ENCODE measurements at regions not wholly inside any gene's neighbourhood (a gene's known extent, or its start where the extent isn't known, plus 50 kb on each side); places are given as distances from the start of the nearest gene placed in this dataset.

DNA sequence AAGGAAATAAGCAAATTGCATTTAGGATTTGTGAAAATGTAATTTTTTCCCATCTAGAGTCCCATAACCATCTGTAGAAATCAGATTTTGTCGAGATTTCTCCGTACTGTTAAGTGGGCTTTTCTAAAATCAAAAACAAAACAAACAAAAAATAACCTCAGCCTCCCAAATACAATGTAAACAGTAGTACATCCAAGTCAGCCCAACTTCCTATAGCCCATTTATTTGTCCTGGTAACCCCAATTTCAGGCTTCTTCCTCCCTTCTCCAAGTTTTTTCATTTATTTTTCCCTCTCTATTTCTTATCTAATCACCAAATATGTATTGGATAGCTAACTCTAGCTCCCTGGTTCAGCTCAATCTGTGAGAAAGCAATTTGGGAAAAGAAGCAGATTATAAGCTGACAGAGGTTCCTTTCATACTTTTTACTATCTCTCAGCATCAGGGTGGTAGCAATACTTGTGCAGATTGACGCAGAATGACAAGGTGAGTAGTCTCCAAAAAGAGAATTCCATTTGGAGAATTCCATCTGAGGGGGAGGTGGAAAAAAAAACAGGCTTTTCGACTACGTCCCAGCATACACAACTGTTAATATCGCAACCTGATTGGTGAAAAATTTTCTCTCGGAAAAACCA, 132.6 kb upstream of the BTN3A2 start:
- H3K27me3 ChIP-seq (ENCODE audit: low read depth, low read length): no peaks in the 10 kb centered on the region
- H3K27ac ChIP-seq (ENCODE audit: low read length): no peak overlapping the region
- no peak overlapping the region for H3K4me3 ChIP-seq (ENCODE audit: low read length)
- no peaks in the 10 kb centered on the region for H4K20me1 ChIP-seq (ENCODE audit: insufficient read depth, low read length)
- H3K9ac ChIP-seq (ENCODE audit: low read length): no peak overlapping the region
- H3K36me3 ChIP-seq (replicated peaks; ENCODE audit: low read depth, low read length): no peaks in the 10 kb centered on the region
- TF ChIP-seq EZH2phosphoT487 (IDR thresholded peaks at IDR 0.05; ENCODE audit: low read depth): no peak
- no peak for TF ChIP-seq CTCF (IDR thresholded peaks at IDR 0.05; ENCODE audit: low read depth, low read length)
- no peaks in the 10 kb centered on the region for H3K79me2 ChIP-seq (ENCODE audit: low read length)
- no peak overlapping the region for H2AFZ ChIP-seq (ENCODE audit: low read depth, low read length)
- no peak overlapping the region for H3K4me2 ChIP-seq (ENCODE audit: low read length)
- peaks cover 16% of the 10 kb centered on the region for H3K4me1 ChIP-seq (ENCODE audit: low read length)
- H3K9me3 ChIP-seq (ENCODE audit: insufficient read depth, low read length): no peaks in the 10 kb centered on the region; the same call in 1 of the 2 replicates

GRCh38 chr6:26232940-26233648, 131.9 kb upstream of the BTN3A2 start:
- Histone ChIP-seq H2AFZ (ENCODE audit: low read depth, low read length) (peak overlapping the region; percentile 83), H3K4me1 (ENCODE audit: low read length) (peaks cover 16% of the 10 kb centered on the region), H3K79me2 (ENCODE audit: low read length) (no peaks in the 10 kb centered on the region), H4K20me1 (ENCODE audit: insufficient read depth, low read length) (no peaks in the 10 kb centered on the region), H3K9me3 (ENCODE audit: insufficient read depth, low read length) (no peaks in the 10 kb centered on the region; the same call in 1 of the 2 replicates), H3K4me2 (ENCODE audit: low read length) (peak overlapping the region; percentile 93), H3K27me3 (ENCODE audit: low read depth, low read length) (no peaks in the 10 kb centered on the region), H3K4me3 (ENCODE audit: low read length) (peak overlapping the region; percentile 81), H3K36me3 (replicated peaks; ENCODE audit: low read depth, low read length) (no peaks in the 10 kb centered on the region), H3K9ac (ENCODE audit: low read length) (peak overlapping the region; percentile 92), H3K27ac (ENCODE audit: low read length) (peak overlapping the region; percentile 96)
- TF ChIP-seq CTCF (IDR thresholded peaks at IDR 0.05; ENCODE audit: low read depth, low read length) (no peak), EZH2phosphoT487 (IDR thresholded peaks at IDR 0.05; ENCODE audit: low read depth) (no peak)

DNA sequence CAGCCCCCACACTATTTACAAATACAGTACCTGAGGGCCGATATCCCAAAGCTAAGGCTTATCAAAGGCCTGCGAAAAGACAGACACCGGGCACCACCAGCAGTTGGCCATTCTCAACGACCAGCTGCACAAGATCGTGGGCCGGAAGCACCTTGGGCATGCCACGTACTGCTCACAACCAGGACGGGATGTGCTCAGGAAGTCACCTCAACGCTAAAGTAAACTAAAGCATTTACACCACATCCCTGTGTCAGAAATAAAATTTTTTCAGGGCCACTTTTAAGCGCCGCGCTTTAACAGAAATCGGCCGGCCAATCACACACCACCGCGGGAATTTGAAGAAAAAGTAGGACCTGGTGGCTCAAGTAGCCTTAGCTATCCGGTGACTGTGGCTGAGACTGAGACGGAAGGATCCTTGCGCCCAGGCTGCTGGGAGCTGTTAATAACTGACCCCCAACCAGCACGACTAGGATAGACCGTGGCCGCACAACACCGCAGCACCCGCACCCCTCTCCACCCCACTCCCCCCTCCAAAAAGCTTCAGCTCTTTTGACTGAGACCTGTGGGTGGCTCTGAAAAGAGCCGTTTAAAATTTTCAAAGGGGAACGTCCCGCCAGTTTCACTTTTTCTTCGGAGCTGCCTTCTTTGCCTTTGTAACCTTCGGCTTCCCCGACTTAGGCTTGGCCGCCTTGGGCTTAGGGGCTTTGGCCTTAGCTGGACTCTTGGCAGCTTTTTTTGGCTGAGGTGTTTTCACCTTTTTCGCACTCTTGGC, 131.2 kb upstream of the BTN3A2 start:
- Histone ChIP-seq H4K20me1 (ENCODE audit: insufficient read depth, low read length) (no peaks in the 10 kb centered on the region), H3K9ac (ENCODE audit: low read length) (peak overlapping the region; percentile 92), H2AFZ (ENCODE audit: low read depth, low read length) (peak overlapping the region; percentile 83), H3K4me2 (ENCODE audit: low read length) (peak overlapping the region; percentile 93), H3K79me2 (ENCODE audit: low read length) (no peaks in the 10 kb centered on the region), H3K4me1 (ENCODE audit: low read length) (peaks cover 16% of the 10 kb centered on the region), H3K27me3 (ENCODE audit: low read depth, low read length) (no peaks in the 10 kb centered on the region), H3K27ac (ENCODE audit: low read length) (peak overlapping the region; percentile 96), H3K4me3 (ENCODE audit: low read length) (peak overlapping the region; percentile 81), H3K36me3 (replicated peaks; ENCODE audit: low read depth, low read length) (no peaks in the 10 kb centered on the region), H3K9me3 (ENCODE audit: insufficient read depth, low read length) (no peaks in the 10 kb centered on the region; the same call in 1 of the 2 replicates)
- TF ChIP-seq CTCF (IDR thresholded peaks at IDR 0.05; ENCODE audit: low read depth, low read length) (no peak), EZH2phosphoT487 (IDR thresholded peaks at IDR 0.05; ENCODE audit: low read depth) (no peak)
